ENCODE measurements at regions not wholly inside any gene's neighbourhood (a gene's known extent, or its start where the extent isn't known, plus 50 kb on each side); places are given as distances from the start of the nearest gene placed in this dataset.
"Not testable (repeated sequence)": the region's sequence is repeated elsewhere in the genome, so short reads cannot be mapped to it uniquely, and the experiment has no call there.

- TF ChIP-seq CTCF (conservative IDR thresholded peaks at IDR 0.05; ENCODE audit: low read depth, low read length); EZH2phosphoT487 (IDR thresholded peaks at IDR 0.05; ENCODE audit: borderline replicate concordance, low read length); EZH2 (IDR thresholded peaks at IDR 0.05; ENCODE audit: low read length, unreplicated experiment): not testable (repeated sequence)
These were observed 2831.4 kb downstream of the RPIA start for GRCh38 chr2:91522877-91523276.
